HG03039 (cell line): ENCODE measurements at regions not wholly inside any gene's neighbourhood (a gene's known extent, or its start where the extent isn't known, plus 50 kb on each side); places are given as distances from the start of the nearest gene placed in this dataset.

Experiments
- ATAC-seq: cut with Tn5 transposase; IDR thresholded peaks from one replicate; pipeline ENCODE4 v1.9.1; 2021; ENCODE audit warnings: mild to moderate bottlenecking, moderate library complexity; ENCODE audit not compliant: unreplicated experiment

DNA sequence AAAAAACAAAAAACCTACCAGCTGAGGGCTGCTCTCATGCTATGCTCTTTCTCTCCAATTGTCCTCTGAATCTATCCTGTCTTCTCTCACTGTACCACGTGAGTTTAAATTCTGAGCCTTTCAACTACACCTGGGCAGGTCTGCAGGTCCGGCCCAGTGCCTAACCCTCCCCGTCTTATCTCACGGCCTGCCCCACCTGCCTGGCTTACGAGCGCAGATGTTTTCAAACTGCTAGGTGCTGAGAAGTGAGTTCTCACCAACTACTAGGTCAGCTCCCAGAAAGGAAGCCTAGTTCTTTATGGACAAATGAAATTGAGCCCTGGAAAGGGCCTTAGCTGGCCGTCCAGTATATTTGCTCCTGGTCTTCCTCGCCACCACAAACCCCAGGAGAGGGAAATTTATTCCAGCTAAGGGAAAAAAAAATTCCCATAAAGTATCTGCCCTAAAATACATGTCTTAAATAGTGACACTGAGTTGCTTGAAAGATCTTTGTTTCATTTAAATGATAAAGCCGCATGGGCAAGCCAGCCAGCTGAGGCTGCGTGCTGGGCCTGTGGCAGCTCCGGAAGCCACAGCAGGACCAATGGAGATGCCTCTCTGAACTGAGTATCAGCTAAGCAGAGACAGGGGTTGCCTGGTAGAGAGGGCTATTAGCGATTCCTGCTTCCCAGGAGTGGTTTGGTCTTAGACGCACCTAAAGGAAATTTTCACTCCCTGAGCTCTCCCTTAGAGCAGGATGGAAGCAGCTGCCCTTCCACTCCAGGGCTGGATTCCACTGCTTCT lies 92.5 kb upstream of the NCK2 start:
- no peak for ATAC-seq

DNA sequence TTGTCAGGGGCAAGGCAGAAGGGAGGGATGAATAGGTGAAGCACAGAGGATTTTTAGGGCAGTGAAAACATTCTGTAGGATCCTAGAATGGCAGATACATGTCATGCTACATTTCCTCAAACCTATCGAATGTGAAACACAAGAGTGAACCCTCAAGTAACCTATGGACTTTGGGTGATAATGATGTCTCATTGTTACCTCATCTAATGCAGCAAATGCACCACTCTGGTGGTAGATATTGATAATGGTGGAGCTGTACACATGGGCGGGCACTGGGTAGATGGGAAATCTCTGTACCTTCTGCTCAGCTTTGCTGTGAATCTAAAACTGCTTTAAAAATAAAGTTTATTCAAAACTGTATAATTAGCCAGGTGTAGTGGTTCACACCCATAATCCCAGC lies 95.2 kb upstream of the NCK2 start:
- no peak for ATAC-seq

DNA sequence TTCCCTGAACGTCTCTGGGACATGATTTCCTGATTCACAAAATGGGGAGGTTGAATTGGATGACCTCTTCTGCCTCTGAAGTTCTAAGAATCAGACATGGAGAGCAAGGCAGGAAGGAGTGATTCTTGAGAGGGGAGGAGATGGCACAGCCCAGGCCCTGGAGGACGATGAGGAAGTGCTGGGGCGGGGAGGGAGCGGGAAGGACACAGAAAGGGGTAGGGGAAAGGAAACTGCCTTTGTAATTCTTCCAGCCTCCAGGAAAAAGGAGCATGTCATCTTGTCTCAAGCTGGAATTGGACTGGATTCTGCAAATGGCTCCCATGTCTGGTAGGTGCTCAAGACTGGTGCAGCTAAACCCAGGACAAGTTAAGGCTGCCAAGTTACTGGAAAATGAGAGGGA lies 97.0 kb upstream of the NCK2 start:
- no peak for ATAC-seq

DNA sequence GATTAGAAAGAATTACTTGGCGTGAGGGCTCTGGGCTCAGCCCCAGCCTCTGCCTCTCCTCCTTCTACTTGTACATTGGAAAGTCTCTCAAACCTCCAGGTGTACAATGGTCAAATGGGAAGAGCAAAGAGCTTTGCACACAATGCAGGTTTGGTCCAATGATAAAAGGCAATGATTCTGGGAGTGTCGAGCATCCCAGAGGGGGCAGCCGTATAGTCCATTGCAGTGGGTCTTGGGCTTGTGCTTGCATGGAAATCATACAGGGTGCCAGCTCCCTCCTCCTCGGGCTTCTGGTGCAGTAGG lies 98.0 kb upstream of the NCK2 start:
- ATAC-seq, result no peak

DNA sequence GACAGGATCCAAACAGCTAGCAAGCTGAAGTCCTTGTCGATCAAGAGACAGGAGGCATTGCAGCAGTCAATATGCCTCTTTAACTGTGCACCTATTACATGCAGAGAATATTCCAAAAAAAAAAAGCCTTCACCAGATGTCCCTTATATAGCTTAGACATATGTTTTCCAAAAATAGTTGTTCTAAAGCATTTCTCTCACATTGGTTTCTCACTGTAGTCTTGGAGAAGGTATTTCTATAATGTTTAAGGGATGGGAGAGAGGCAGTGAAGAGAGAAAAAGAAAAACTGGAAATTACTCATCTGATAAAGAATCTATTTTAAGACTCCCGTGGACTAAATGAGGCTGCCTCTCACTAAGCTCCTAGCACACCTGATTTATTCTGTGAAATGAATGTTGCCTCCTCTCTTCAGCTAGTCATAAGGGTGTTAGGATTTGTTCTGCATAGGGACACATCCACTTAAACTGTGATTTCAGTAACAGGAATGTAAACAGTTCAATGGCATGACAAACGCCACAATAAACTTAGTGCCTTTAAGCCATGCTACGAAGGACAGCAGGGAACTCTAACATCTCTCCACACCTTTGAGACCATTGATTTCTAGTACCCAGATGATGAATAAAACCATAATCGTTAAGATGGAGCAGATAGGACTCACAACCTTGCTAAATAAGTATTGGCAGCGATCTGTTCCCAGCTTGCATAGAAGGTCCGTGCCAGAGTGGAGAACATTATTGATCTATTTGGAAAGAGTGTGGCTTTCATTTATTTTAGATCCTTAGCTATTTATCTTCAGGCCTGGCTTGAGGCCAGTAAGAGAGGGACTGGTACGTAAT lies 98.6 kb upstream of the NCK2 start:
- ATAC-seq, result no peak

DNA sequence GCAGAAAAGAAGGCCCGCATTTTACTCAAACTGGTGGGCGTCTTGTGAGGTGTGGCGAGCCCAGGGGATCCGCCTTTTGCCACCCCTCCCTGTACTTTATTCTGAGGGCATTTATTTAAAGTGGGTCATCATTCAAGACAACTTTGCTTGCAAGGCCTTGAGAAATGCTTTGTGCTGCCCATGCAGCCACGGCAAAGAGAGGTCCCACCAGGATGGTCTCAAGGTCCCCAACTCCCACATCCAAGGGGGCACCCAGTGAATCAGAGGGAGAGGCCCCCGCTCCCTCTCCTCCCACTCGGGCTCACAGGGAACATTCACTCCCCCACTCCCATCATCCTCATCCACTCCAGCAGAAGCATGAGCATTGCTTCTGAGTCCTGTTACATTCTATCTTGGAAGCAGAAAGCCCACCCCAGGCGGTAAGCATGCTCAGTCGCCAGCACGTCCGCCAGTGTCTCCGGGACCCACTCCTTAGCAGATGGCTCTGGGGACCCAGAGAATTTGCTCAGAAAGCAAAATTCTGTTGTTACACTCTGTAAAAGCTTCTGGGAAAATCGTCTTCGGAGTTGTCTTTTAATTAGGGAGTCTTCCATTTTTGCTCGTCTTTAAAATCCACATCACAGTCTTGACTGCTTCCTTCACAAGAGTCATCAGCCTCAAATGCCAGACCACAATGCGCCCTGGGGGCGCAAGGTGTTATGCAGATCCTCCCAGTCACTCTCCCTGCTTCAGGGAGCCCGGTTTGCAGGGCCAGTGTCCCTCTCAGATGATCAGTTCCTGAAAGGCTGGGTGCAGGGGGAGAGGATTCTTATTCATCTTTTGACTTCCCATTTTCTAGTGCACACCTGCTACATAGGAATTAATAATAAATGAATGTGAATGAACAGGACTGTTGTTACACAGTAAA lies 99.4 kb upstream of the NCK2 start:
- no peak for ATAC-seq

DNA sequence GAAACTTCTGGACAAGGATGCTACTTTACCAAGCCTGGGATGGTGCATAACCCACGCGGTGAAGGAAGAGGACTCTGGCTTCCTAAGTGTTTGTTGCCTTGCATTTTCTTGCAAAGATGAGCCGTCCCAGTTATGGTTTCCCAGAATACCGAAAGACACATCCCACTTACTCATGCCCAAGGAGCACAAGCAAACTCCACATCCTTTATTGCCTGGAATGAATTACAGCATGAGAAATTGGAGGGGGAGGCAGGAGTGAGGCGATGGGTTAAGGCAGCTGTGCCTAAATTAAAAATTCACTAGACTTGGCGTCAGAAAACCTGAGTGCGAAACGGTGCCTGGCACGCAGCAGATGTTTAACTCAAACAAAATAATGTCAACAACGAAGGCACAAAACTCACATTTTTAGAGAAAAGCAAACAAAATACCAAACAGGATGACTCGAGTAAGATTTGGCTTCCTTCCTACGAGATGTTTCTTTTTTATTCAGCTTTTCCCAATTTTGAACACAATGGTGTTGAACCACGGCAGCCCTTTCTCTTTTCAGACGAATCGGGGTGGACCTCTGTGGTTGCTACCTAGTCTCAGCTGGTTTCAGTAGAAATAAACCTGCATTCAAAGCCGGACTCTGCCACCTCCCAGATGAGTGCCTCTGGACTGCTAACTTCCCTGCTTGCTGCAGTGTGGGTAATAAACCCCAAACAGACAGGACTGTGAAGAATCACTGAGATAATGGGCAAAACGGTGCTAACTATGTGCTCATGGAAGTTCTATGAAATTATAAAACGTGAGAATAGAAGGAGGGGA lies 100.3 kb upstream of the NCK2 start:
- no peak for ATAC-seq

DNA sequence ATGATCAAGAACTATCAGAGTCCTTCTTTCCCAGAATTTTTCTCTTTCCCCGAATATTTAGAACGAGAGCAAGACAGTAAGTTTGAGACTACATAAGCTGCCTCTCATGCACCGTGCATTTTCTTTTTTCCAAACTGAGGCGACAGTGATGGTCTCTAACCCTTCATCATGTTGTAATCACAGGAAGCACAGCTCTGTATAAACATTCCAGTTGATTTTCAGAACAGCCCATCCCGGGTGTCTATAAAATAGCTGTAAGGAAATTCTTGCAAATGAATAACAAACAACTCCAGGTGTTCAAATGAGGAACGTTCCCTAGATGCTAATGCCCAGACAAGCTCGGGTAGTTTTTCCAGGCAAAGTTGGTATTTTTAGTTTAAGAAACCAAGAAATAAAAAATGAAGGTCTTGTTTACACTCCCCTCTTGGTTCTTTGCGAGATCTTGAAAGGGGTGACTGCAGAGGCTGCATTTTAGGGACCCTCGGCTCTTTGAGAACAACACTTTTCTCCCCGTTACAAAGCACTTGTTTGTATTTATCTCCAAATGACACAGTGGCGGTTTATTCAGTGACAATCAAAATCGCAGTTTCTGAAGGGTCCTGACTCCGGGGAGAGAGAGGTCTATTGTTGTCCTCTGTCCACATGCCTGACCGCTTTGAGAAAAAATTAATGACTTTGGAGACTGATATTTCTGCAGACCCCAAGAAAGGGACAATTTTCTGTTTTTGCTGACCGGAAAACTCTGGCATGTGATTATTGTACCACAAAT lies 101.1 kb upstream of the NCK2 start:
- ATAC-seq, result no peak

DNA sequence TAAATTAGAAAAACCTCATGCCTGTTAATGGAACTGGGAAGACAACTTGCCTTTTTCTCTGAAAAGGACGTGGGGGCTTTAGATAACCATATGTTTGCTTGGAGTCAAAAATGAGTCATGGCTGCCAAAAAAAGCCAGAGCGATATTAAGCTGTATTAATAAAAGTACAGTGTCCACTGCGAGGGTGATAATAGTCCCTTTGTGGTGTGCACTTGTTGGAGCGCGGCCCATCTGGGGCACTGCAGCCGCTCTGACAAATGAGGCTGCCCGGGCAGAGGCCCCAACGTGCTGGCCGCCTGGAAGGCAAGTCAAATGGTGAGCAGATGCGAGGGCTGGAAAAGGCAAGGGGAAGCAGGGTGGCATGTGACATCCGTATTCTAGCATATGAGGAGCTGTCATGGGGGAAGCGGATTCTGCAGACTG lies 103.3 kb upstream of the NCK2 start:
- no peak for ATAC-seq

DNA sequence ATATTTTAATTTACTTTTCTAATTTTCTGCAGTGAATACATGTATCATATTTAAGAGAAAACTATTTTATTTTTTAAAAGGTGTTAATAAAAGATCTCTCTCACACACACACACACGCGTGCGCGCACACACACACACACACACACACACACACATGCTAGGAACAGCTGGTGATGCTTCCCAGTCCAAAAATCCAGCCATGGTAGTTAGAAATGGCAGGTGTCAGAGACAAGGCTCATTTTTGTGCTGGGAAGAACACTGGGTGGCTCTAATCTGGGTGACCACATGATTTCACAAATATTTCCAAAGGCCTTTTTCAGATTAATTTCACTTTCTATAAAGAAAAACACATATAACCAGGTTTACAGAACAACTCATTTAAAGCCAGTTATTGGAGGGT lies 104.5 kb upstream of the NCK2 start:
- no peak for ATAC-seq

DNA sequence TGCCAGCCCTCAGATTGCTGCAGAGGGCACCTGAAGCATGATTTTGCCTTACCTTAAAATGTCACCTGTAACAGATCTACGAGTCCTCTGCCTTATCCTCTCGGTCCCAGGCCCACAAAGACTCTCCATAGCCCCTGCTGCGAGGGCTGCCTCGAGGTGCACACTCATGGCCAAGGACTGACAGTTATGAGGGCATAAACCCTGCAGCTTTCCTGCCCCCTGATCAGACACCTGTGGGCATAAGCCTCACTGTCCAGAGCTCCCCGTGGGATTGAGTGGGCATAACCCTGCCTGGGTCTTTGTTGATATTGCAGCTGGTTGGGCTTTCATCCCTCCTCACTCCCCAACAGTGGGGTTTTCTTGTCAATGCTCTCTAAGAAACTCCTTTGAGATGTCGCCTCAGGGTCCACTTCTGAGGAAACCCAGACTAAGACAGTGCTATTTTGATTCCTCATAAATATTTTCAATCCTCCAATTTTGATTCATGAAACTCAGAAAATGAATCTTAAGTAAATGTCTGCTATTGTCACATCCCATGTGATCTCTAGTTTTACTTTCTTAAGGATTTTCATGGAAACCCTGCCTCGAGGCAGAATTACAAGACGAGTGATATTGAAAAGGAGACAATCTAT lies 108.5 kb upstream of the NCK2 start:
- no peak for ATAC-seq

DNA sequence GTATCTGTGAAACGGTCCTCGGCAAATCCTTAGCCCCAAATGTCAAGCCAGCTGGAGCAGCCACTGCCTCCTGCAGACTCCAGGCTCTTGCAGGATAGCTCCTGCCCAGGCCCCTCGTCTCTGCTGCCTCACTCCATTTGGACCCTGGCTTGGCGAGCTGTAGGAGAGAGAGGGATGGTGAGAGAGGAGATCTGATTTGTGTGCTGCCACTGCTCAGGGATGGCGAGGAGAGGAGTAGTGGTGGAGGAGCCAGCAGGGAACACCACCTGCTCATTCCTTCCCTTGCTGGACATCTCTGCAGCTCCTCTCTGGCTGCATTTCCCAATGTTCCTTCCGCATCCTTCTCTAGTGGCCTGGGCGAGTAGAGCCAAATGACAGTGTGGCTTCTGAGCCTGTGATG lies 109.1 kb upstream of the NCK2 start:
- no peak for ATAC-seq

DNA sequence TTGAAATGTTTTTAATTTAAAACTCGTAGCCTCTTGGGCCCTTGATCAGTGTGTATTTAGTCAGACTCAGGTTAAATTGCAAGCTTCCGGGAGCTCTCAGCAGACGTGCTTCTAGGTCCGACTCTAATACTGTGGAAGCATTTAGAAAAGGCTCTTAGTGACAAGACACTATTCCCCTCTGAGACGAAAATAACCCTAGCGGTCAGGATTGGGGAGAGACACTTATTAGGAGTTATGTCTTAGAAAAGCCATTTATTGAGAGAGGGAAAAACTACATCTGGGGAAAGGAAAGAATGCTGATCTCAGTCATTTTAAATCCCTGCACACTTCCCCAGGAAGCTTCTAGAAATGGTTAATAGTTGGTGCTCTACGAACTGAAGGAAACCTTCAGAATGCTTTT lies 110.5 kb upstream of the NCK2 start:
- ATAC-seq, result no peak

DNA sequence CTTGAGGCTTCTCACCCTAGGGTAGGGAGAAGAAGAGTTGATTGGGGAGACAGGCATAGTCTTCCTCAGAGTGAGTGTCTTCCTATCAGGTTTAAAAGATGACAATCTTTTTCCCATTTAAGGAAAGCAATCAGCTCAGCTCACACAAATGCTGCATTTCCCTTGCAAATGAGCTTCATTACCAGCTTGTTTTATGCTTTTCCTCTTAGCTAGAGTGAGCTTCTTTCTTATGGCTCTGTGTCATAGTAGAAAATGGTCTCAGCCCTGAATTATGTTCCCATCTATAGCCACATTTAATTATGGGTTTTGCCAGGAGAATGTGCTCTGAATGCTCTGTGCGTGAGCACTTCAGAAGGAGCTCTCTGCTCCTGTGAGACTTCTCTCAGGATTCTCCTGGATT lies 112.8 kb upstream of the NCK2 start:
- no peak for ATAC-seq

DNA sequence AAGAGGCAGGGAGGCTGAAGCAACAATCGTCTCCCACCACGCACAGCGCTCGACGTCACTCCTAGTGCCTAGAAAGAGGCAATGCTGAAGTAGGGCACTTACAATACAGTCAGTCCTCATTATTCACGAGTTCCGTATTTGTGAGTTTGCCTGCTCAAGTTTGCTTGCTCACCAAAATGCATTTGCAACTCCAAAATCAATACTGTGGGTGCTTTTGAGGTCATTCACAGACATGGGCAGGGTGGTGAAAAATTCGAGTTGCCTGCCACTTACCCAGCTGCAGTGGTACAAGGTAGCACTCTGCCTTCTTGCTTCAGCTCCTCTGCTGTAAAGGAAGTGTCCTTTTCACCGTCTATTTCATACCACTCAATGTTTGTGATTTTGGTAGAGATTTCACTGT lies 113.7 kb upstream of the NCK2 start:
- no peak for ATAC-seq

DNA sequence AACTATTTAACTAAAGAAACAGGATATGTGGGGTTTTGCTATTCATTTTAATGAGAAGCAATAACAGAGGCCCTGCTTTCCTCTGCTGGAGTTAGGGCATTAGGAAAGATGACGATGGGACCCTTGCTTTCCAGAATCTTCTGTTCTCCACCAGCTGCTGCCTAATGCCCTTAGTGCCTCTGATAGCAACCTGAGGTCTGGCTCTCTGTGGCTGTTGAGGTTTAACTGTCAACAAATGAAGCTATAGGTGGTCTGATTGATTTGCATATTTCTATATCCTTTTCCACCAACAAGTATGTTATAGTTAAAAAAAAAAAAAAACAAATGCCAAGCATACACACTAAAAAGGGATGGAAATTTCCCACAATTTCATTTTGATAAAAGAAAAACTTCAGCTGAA lies 115.1 kb upstream of the NCK2 start:
- no peak for ATAC-seq

DNA sequence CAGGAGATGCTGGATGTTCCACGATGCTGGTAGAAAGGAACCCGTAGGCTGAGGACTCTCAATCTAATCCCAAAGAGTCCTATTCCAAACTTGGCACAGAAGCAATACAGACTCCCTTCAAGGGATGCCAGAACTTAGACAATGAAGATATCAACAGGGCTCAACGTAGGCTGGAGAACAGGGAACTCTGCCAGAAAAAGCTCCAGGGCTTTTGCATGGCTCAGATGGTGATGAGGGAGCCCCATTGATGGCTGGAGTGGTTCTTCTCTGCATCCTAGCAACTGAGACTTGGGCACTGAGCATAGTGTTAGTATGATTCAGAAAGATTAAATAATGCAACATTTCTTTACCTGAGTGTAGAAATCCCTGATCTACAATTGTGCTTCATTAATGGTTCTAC lies 117.2 kb upstream of the NCK2 start:
- no peak for ATAC-seq

DNA sequence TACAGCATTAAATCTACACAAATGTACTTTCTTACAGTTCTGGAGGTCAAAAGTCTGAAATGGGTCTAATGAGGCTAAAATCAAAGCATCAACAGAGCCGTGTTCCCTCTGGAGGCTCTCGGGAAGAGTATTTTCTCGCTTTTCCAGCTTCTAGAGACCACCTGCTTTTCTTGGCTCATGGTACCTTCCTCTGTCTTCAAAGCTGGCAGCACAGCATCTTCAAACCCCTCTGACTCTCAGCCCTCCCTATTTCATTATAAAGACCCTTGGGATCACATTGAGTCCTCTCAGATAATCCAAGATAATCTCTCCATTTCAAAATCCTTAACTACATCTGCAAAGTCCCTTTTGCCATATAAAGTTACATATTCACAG lies 117.8 kb upstream of the NCK2 start:
- ATAC-seq, result no peak

DNA sequence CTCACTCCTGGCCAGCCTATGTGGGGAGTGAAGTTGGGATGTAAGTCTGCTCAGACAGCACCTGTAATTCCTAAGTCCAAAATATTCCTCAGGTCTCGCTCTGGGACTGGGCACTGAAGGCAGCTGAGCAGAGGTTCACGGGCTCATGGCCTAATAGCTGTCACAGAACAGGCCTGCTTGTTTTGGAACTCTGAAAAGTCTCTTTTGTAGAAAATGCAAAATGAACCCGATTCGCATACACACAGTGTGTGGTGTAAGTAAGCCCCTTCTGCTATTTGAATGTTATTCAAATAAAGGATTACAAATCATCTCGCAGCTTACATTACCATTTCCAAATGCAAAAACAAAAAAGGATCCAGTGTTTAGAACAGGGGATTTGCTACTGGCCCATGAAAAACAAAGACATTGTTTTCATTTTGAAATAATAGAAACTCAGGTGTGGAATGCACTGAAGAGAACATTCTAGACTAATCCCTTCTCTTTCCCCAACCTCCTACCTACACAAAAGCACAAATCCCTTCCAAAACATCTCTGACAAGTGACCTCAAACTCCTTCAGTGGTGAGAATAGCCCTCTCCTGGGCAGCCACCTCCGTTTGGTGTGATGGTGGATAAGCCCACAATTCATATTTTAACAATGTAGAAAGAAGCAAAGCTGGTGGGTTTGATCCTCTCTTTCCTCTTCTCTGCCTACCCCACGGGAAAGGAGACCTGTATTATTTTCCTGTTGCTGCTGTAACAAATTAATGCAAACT lies 118.3 kb upstream of the NCK2 start:
- no peak for ATAC-seq
